Osteocyte (in vitro differentiated cells): ENCODE measurements at regions not wholly inside any gene's neighbourhood (a gene's known extent, or its start where the extent isn't known, plus 50 kb on each side); places are given as distances from the start of the nearest gene placed in this dataset.

Source experiments
- DNase-seq: peaks from one replicate; pipeline ENCODE4 v3.0.0; 2021; ENCODE audit warnings: mixed read lengths; ENCODE audit not compliant: unreplicated experiment; ENCODE audit errors: extremely low spot score
- H3K27ac Mint-ChIP-seq: one replicate; pipeline ENCODE4 v1.8.0; 2021; ENCODE audit warnings: mild to moderate bottlenecking, mixed read lengths; ENCODE audit not compliant: unreplicated experiment
- H3K27me3 Mint-ChIP-seq: one replicate; pipeline ENCODE4 v1.8.0; 2021; ENCODE audit warnings: mixed read lengths; ENCODE audit not compliant: unreplicated experiment
- H3K36me3 Mint-ChIP-seq: one replicate; pipeline ENCODE4 v1.8.0; 2021; ENCODE audit warnings: mixed read lengths; ENCODE audit not compliant: unreplicated experiment
- H3K4me1 Mint-ChIP-seq: one replicate; pipeline ENCODE4 v1.8.0; 2021; ENCODE audit warnings: mixed read lengths; ENCODE audit not compliant: unreplicated experiment
- H3K4me3 Mint-ChIP-seq: one replicate; pipeline ENCODE4 v1.8.0; 2021; ENCODE audit warnings: mild to moderate bottlenecking, moderate library complexity, mixed read lengths; ENCODE audit not compliant: unreplicated experiment
- H3K9me3 Mint-ChIP-seq: one replicate; pipeline ENCODE4 v1.8.0; 2021; ENCODE audit warnings: mixed read lengths; ENCODE audit not compliant: unreplicated experiment
- TF ChIP-seq, protein P1 (sequence below): fragments of 200-600 bp; sonication (generic); IDR thresholded peaks from 2 replicates; pipeline ENCODE4 v1.5.0; 2021; ENCODE audit warnings: antibody characterized with exemption, mild to moderate bottlenecking, moderate library complexity

DNA sequence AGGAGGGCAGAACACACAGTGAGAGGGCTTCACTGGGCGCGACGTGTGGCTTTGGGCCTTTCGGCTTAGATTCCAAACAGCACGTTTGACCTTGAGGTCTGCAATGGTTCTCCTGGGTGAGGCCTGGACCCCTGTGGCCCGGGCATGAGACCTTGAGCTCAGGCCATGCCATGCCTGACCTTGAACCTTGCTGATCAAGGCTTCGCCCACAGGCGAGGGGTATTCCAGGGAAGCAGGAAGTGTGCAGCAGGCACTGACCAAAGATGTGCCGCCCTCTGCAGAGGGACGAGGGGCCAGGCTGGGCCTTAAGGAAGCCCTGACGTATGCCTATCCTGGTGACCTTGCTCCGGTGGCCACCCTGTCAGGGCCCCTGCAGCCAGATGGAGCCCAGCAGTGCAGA, 178.3 kb upstream of the HDAC4 start:
- H3K4me1 Mint-ChIP-seq = no peaks in the 10 kb centered on the region
- no peaks in the 10 kb centered on the region for H3K36me3 Mint-ChIP-seq
- H3K9me3 Mint-ChIP-seq = peaks cover 12% of the 10 kb centered on the region
- no peak overlapping the region for H3K27ac Mint-ChIP-seq
- TF ChIP-seq, protein P1, sequence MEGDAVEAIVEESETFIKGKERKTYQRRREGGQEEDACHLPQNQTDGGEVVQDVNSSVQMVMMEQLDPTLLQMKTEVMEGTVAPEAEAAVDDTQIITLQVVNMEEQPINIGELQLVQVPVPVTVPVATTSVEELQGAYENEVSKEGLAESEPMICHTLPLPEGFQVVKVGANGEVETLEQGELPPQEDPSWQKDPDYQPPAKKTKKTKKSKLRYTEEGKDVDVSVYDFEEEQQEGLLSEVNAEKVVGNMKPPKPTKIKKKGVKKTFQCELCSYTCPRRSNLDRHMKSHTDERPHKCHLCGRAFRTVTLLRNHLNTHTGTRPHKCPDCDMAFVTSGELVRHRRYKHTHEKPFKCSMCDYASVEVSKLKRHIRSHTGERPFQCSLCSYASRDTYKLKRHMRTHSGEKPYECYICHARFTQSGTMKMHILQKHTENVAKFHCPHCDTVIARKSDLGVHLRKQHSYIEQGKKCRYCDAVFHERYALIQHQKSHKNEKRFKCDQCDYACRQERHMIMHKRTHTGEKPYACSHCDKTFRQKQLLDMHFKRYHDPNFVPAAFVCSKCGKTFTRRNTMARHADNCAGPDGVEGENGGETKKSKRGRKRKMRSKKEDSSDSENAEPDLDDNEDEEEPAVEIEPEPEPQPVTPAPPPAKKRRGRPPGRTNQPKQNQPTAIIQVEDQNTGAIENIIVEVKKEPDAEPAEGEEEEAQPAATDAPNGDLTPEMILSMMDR = no peak
- no peaks in the 10 kb centered on the region for H3K27me3 Mint-ChIP-seq
- no peak overlapping the region for H3K4me3 Mint-ChIP-seq
- no peak for DNase-seq

GRCh38 chr2:239578381-239578780, 177.6 kb upstream of the HDAC4 start:
- TF ChIP-seq, protein P1 = no peak
- no peak overlapping the region for H3K27ac Mint-ChIP-seq
- DNase-seq = no peak
- no peaks in the 10 kb centered on the region for H3K36me3 Mint-ChIP-seq
- H3K4me3 Mint-ChIP-seq = no peak overlapping the region
- H3K4me1 Mint-ChIP-seq = no peaks in the 10 kb centered on the region
- no peaks in the 10 kb centered on the region for H3K27me3 Mint-ChIP-seq
- peaks cover 12% of the 10 kb centered on the region for H3K9me3 Mint-ChIP-seq

DNA sequence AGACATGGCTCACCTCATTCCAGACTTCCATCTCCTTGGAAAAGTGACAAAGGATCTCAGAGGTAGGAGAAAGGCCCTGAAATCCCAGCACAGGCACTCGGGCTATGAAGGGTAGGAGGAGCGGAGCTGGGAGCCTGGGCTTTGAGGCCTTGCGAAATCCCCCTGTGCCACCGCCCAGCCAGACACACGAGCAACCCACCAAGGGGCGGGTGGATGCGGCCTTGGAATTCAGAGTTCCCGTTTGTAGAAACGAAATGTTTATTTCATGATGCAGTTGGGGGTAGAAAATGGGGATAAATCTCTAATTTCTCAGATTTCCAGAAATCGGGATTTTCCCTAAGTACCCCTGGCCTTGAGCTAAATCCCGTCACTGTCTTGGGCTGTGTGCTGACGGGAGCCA, 177.1 kb upstream of the HDAC4 start:
- no peak overlapping the region for H3K27ac Mint-ChIP-seq
- peaks cover 12% of the 10 kb centered on the region for H3K9me3 Mint-ChIP-seq
- H3K27me3 Mint-ChIP-seq = no peaks in the 10 kb centered on the region
- TF ChIP-seq, protein P1 = no peak
- H3K4me1 Mint-ChIP-seq = no peaks in the 10 kb centered on the region
- no peak overlapping the region for H3K4me3 Mint-ChIP-seq
- H3K36me3 Mint-ChIP-seq = no peaks in the 10 kb centered on the region
- no peak for DNase-seq

DNA sequence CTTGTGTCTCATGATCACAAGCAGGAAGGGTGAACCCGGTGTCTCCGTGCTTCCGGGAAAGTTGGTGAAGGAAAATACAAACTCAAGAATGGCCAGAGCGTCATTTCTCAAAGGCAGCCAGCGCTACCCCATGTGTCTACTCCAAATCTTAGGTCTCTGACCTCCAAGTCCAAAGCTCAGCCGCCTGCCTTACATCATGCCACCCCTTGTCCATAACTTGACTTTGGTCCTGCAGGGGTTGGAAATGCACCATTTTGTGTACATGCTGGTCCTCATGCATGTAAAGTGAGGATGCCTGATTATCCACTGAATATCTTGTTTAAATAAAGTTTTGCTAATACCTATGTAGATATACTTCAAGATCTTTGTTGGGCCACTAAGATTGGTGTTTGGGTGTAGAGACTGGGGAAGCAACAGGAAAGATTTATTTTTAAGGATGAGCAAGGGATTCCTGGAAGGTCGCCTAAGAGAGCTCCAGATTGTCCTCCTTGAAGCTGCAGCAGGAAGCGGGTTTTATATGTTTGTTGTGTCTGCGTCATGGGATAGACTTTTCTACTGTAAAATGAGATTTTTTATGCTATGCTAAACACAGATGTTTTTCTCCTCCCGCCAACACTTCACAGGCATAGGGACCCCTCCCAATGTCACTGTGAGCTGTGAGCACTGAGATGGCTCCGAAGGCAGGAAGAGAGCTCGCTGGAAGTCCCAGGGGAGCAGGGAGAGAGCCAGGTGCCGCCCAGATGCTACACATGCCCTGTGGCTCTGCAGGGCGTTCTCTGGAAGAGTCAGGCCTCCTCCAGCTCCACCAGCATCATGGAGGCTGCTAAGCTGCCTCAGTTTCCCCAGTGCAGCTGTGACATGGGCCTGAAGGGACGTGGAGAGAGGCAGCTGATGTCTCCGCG, 176.2 kb upstream of the HDAC4 start:
- H3K36me3 Mint-ChIP-seq = no peaks in the 10 kb centered on the region
- H3K27me3 Mint-ChIP-seq = no peaks in the 10 kb centered on the region
- H3K4me1 Mint-ChIP-seq = no peaks in the 10 kb centered on the region
- TF ChIP-seq, protein P1 = no peak
- H3K9me3 Mint-ChIP-seq = peaks cover 12% of the 10 kb centered on the region
- no peak for DNase-seq
- no peak overlapping the region for H3K4me3 Mint-ChIP-seq
- H3K27ac Mint-ChIP-seq = no peak overlapping the region

- Mint-ChIP-seq H3K27me3 (no peaks in the 10 kb centered on the region), H3K36me3 (no peaks in the 10 kb centered on the region), H3K4me3 (no peak overlapping the region), H3K9me3 (peaks cover 11% of the 10 kb centered on the region), H3K27ac (no peak overlapping the region), H3K4me1 (no peaks in the 10 kb centered on the region)
- TF ChIP-seq, protein P1 = no peak
- DNase-seq = no peak
These were observed 175.2 kb upstream of the HDAC4 start for GRCh38 chr2:239575931-239576445.
